WTC11 (cell line): ENCODE measurements at regions not wholly inside any gene's neighbourhood (a gene's known extent, or its start where the extent isn't known, plus 50 kb on each side); places are given as distances from the start of the nearest gene placed in this dataset.

Source experiments
- ARID4B ChIP-seq: sonication (generic); formaldehyde crosslinking; IDR thresholded peaks from 2 replicates; pipeline ENCODE4 v1.8.0; 2023; ENCODE audit warnings: missing genetic modification reagents, mild to moderate bottlenecking, borderline replicate concordance
- CTCF ChIP-seq: fragments of 200-600 bp; IDR thresholded peaks from 2 replicates; pipeline ENCODE4 v1.8.0; 2022; ENCODE audit warnings: antibody characterized with exemption
- ESRRA ChIP-seq: sonication (generic); formaldehyde crosslinking; IDR thresholded peaks from 2 replicates; pipeline ENCODE4 v1.8.1; 2022; ENCODE audit warnings: mild to moderate bottlenecking, missing genetic modification reagents, borderline replicate concordance
- FOXJ3 ChIP-seq: sonication (generic); formaldehyde crosslinking; IDR thresholded peaks from 2 replicates; pipeline ENCODE4 v1.9.0; 2021; ENCODE audit warnings: missing genetic modification reagents, mild to moderate bottlenecking, borderline replicate concordance
- GRHL2 ChIP-seq: fragments of 250-450 bp; sonication (Bioruptor Pico); IDR thresholded peaks from 2 replicates; pipeline ENCODE4 v1.8.0; 2022; ENCODE audit warnings: mild to moderate bottlenecking, moderate library complexity; ENCODE audit not compliant: insufficient replicate concordance, severe bottlenecking
- MAX ChIP-seq: sonication (generic); formaldehyde crosslinking; IDR thresholded peaks from 2 replicates; pipeline ENCODE4 v1.8.0; 2022; ENCODE audit warnings: mild to moderate bottlenecking, missing genetic modification reagents
- NR1H2 ChIP-seq: sonication (generic); formaldehyde crosslinking; IDR thresholded peaks from 2 replicates; pipeline ENCODE4 v1.9.0; 2021; ENCODE audit warnings: mild to moderate bottlenecking, moderate library complexity, missing genetic modification reagents
- NR2C2 ChIP-seq: sonication (generic); formaldehyde crosslinking; IDR thresholded peaks from 2 replicates; pipeline ENCODE4 v1.8.0; 2022; ENCODE audit warnings: mild to moderate bottlenecking, missing genetic modification reagents
- TP53 ChIP-seq: sonication (generic); formaldehyde crosslinking; IDR thresholded peaks from 2 replicates; pipeline ENCODE4 v1.8.1; 2023; ENCODE audit warnings: mild to moderate bottlenecking, missing genetic modification reagents
- ZNF396 ChIP-seq: fragments of 250-450 bp; sonication (Bioruptor Pico); IDR thresholded peaks from 2 replicates; pipeline ENCODE4 v1.8.0; 2021; ENCODE audit warnings: mild to moderate bottlenecking, moderate library complexity, borderline replicate concordance
- ZNF425 ChIP-seq: fragments of 250-450 bp; sonication (Bioruptor Pico); conservative IDR thresholded peaks from 2 replicates; pipeline ENCODE4 v1.9.0; 2021; ENCODE audit warnings: mild to moderate bottlenecking
- ZNF512 ChIP-seq: sonication (generic); formaldehyde crosslinking; IDR thresholded peaks from 2 replicates; pipeline ENCODE4 v1.8.1; 2022; ENCODE audit warnings: missing genetic modification reagents, borderline replicate concordance

GRCh38 chr10:29926693-29927048 lies 132.7 kb downstream of the JCAD start:
- no peak for TF ChIP-seq ZNF512 (CRISPR knock-in tag)
- no peak for TF ChIP-seq ARID4B (CRISPR knock-in tag)
- TF ChIP-seq CTCF, result no peak
- TF ChIP-seq NR1H2 (CRISPR knock-in tag), result no peak
- no peak for TF ChIP-seq GRHL2 (CRISPR knock-in tag)
- TF ChIP-seq MAX (CRISPR knock-in tag), result no peak
- no peak for TF ChIP-seq TP53
- no peak for TF ChIP-seq ESRRA (CRISPR knock-in tag)
- TF ChIP-seq ZNF396 (CRISPR knock-in tag), result no peak
- TF ChIP-seq ZNF425 (CRISPR knock-in tag), result no peak
- TF ChIP-seq FOXJ3, result no peak
- TF ChIP-seq NR2C2 (CRISPR knock-in tag), result no peak
